Esophagus muscularis mucosa (tissue), 4 donors: ENCODE measurements at regions not wholly inside any gene's neighbourhood (a gene's known extent, or its start where the extent isn't known, plus 50 kb on each side); places are given as distances from the start of the nearest gene placed in this dataset.
A peak's percentile ranks its signal among the peaks of the same experiment; 100 is the strongest.

ENCODE experiments used
- DNase-seq: peaks from one replicate; pipeline ENCODE4 v3.0.0-alpha.2; 2017; ENCODE audit errors: extremely low spot score
- H3K27ac ChIP-seq, 4 donors: fragments of 200-600 bp; sonication (generic); replicated peaks in 1 of 4; 1 replicate in 3 of 4; 2 replicates in 1 of 4; pipeline ENCODE4 v1.5.1; 2016 to 2019; ENCODE audit warnings: mild to moderate bottlenecking in 1 of 4
- H3K27me3 ChIP-seq, 4 donors: fragments of 200-600 bp; sonication (generic); one replicate each; pipeline versions ENCODE4 v1.5.1 to v1.6.0; 2016 to 2019
- H3K36me3 ChIP-seq, 4 donors: fragments of 200-600 bp; sonication (generic); one replicate each; pipeline ENCODE4 v1.5.1; 2016 to 2019
- H3K4me1 ChIP-seq, 4 donors: fragments of 200-600 bp; sonication (generic); one replicate each; pipeline ENCODE4 v1.5.1; 2016 to 2019
- H3K4me3 ChIP-seq, 4 donors: fragments of 200-600 bp; sonication (generic); 1 replicate in 2 of 4; 2 replicates in 2 of 4; pipeline ENCODE4 v1.5.1; 2016 to 2019; ENCODE audit warnings: mild to moderate bottlenecking in 4 of 4, moderate library complexity in 1 of 4
- H3K9me3 ChIP-seq, 4 donors: fragments of 200-600 bp; sonication (generic); 1 replicate in 3 of 4; 2 replicates in 1 of 4; pipeline ENCODE4 v1.5.1; 2016 to 2019
- EP300 ChIP-seq: sonication (generic); formaldehyde crosslinking; IDR thresholded peaks from one replicate; pipeline ENCODE4 v1.6.1; 2017; ENCODE audit warnings: antibody characterized with exemption
- POLR2A ChIP-seq: fragments of 450-650 bp; IDR thresholded peaks from one replicate; pipeline ENCODE4 v1.6.1; 2017; ENCODE audit warnings: antibody characterized with exemption, moderate library complexity, mild to moderate bottlenecking, low read depth
- POLR2AphosphoS5 ChIP-seq, 2 donors: sonication (generic); formaldehyde crosslinking; IDR thresholded peaks; one replicate each; pipeline ENCODE4 v1.6.1; 2017; ENCODE audit warnings: antibody characterized with exemption in 2 of 2
- WGBS: methylation state at CpG from one replicate; pipeline ENCODE4 v1.1.5; 2018; 5-methylcytosine and 5-hydroxymethylcytosine counted together
- intact Hi-C: fragments of 100-400 bp; cut with DNase I; formaldehyde crosslinking; loops from one replicate; pipeline ENCODE4 v1.15.1; 2023
- TF ChIP-seq, protein P1 (sequence below), 3 experiments: fragments of 200-600 bp in 2 of 3; fragments of 450-650 bp in 1 of 3; sonication (generic) in 2 of 3; IDR thresholded peaks; one replicate each; pipeline ENCODE4 v1.5.1; 2017 to 2019; ENCODE audit warnings: antibody characterized with exemption in 3 of 3, mild to moderate bottlenecking in 2 of 3, moderate library complexity in 1 of 3

DNA sequence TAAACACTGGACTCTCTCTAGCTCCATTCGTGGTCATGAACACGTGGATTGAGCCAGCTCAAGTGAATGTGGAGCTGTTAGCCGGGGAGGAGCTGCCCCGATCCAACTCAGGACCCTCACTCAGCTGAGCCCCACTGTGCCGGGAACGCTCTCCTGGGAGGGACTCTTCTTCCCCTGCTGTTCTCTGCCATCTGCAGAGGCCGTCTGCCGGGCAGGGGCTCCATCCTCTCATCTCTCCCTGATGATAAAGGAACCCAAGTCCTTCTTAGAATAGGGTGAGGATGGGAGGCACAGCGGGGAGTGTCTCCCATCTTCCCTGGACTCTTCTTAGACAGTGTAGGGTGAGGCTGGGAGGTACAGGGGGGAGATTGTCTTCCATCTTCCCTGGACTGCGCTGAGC is 120.5 kb upstream of the IRX4 start:
- no peak overlapping the region for H3K4me3 ChIP-seq
- TF ChIP-seq, protein P1, sequence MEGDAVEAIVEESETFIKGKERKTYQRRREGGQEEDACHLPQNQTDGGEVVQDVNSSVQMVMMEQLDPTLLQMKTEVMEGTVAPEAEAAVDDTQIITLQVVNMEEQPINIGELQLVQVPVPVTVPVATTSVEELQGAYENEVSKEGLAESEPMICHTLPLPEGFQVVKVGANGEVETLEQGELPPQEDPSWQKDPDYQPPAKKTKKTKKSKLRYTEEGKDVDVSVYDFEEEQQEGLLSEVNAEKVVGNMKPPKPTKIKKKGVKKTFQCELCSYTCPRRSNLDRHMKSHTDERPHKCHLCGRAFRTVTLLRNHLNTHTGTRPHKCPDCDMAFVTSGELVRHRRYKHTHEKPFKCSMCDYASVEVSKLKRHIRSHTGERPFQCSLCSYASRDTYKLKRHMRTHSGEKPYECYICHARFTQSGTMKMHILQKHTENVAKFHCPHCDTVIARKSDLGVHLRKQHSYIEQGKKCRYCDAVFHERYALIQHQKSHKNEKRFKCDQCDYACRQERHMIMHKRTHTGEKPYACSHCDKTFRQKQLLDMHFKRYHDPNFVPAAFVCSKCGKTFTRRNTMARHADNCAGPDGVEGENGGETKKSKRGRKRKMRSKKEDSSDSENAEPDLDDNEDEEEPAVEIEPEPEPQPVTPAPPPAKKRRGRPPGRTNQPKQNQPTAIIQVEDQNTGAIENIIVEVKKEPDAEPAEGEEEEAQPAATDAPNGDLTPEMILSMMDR (IDR thresholded peaks at IDR 0.05), result no peak
- TF ChIP-seq EP300 (no peak), POLR2AphosphoS5 (IDR thresholded peaks at IDR 0.05) (no peak), POLR2A (no peak)
- H3K27me3 ChIP-seq, result peaks cover 0 to 76% (median 2%) of the 10 kb centered on the region in 4 donors
- 70% methylated on average over 9 of the region's 10 CpGs for WGBS
- H3K9me3 ChIP-seq, result no peaks in the 10 kb centered on the region
- peaks cover 0 to 5% (median 2%) of the 10 kb centered on the region in 4 donors for H3K4me1 ChIP-seq
- peak; percentile 79 for DNase-seq
- H3K27ac ChIP-seq, result no peak overlapping the region
- intact Hi-C loops, result no loop called here
- no peaks in the 10 kb centered on the region for H3K36me3 ChIP-seq

DNA sequence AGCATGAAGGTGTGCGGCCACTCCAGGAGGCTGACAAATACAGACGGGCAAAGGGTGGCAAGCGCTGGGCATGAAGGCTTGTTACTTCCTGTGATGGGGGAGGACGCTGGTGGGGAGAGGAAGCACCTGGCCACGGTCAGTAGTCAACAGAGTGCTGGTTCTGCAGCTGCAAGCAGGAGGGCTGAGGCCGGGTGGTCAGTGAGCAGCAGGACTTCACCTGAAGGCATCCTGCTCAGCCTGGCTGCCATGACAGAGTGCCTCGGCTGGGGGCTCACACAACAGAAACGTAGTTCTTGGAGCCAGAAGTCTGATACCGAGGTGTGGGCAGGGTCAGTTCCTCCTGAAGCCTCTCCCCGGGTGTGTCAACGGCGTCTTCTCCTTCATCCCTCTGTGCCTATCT is 118.6 kb upstream of the IRX4 start:
- TF ChIP-seq POLR2A (no peak), POLR2AphosphoS5 (IDR thresholded peaks at IDR 0.05) (no peak), EP300 (no peak)
- TF ChIP-seq, protein P1 (IDR thresholded peaks at IDR 0.05), result no peak
- H3K27me3 ChIP-seq, result peaks cover 0 to 66% (median 2%) of the 10 kb centered on the region in 4 donors

DNA sequence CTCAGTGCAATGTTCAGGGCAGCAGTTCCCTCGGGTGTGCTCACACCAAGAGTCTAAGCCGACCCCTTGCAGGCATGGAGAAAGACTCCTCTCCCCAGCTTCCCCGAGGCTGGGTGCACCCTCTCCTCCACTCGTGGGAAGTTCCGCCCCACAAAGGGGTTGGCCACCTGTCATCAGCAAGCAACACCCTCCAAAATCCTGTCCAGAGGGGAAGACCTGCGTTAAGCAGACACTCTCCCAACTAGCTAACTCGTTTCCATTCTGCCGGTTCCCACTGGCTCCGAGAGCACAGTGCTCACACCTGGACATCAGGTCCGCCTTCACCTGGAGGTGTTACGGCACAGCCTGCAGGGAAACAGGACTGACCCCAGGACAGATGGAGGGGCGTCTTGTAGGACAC is 117.9 kb upstream of the IRX4 start:
- intact Hi-C loops, result no loop called here

More for the DNA sequence above, 118.6 kb upstream of the IRX4 start:
- peak; percentile 82 for DNase-seq
- H3K36me3 ChIP-seq, result no peaks in the 10 kb centered on the region
- 62% methylated on average over 10 of the region's 12 CpGs for WGBS
- no peak overlapping the region for H3K4me3 ChIP-seq
- no peak overlapping the region for H3K27ac ChIP-seq
- no peaks in the 10 kb centered on the region for H3K9me3 ChIP-seq
- no peaks in the 10 kb centered on the region for H3K4me1 ChIP-seq
- intact Hi-C loops, result no loop called here

DNA sequence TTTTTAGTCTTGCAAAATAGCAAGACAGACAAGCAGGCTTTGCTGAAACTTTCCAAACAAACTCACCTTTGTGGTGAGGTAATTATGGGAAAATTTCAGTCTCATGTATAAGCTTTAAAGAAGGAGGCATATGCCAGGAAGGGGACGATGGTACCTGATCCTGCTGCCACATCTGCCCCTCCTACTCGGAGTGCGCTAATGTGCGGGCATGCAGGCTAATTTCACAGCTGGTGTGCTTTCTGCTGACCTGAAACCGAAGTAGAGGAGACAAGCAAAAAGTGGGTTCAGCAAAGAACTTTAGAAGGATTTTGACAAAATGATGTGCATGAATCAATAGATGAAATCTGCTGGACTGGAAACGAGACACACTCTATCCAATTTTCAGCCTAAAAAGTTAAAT is 117.1 kb upstream of the IRX4 start:
- 76% methylated on average over 6 of the region's 6 CpGs for whole genome bisulfite sequencing

More for the DNA sequence above, 117.9 kb upstream of the IRX4 start:
- no peaks in the 10 kb centered on the region for H3K9me3 ChIP-seq
- peak; percentile 84 for DNase-seq
- no peaks in the 10 kb centered on the region for H3K36me3 ChIP-seq
- H3K27me3 ChIP-seq, result peaks cover 0 to 60% (median 2%) of the 10 kb centered on the region in 4 donors
- no peaks in the 10 kb centered on the region for H3K4me1 ChIP-seq
- TF ChIP-seq, protein P1 (IDR thresholded peaks at IDR 0.05), result no peak
- TF ChIP-seq POLR2AphosphoS5 (IDR thresholded peaks at IDR 0.05), result no peak
- no peak overlapping the region for H3K4me3 ChIP-seq
- no peak overlapping the region for H3K27ac ChIP-seq
- WGBS, result 70% methylated on average over 10 of the region's 12 CpGs

More for the DNA sequence above, 117.1 kb upstream of the IRX4 start:
- H3K9me3 ChIP-seq, result no peaks in the 10 kb centered on the region
- no peak overlapping the region for H3K4me3 ChIP-seq
- H3K4me1 ChIP-seq, result no peaks in the 10 kb centered on the region
- H3K27ac ChIP-seq, result no peak overlapping the region
- peaks cover 0 to 52% (median under 1%) of the 10 kb centered on the region in 4 donors for H3K27me3 ChIP-seq
- no peaks in the 10 kb centered on the region for H3K36me3 ChIP-seq
- TF ChIP-seq EP300 (no peak), POLR2A (no peak), POLR2AphosphoS5 (IDR thresholded peaks at IDR 0.05) (no peak)
- TF ChIP-seq, protein P1 (IDR thresholded peaks at IDR 0.05), result no peak
- intact Hi-C loops, result no loop called here
- peak; percentile 78 for DNase-seq
